ENCODE measurements at regions not wholly inside any gene's neighbourhood (a gene's known extent, or its start where the extent isn't known, plus 50 kb on each side); places are given as distances from the start of the nearest gene placed in this dataset.
"Not testable (repeated sequence)": the region's sequence is repeated elsewhere in the genome, so short reads cannot be mapped to it uniquely, and the experiment has no call there.

DNA sequence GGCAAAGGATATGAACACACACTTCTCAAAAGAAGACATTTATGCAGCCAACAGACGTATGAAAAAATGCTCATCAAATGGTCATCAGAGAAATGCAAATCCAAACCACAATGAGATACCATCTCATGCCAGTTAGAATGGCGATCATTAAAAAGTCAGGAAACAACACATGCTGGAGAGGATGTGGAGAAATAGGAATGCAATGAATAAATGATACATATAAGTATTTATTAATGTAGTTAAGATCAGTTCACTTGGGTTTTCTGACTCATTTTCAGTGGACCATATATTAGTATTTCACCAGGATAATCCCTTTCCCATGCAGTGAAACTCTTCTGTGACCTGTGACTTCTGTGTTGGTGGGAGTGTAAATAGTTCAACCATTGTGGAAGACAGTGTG lies 110.1 kb downstream of the ATXN3L start:
- TF ChIP-seq POLR2A (IDR thresholded peaks at IDR 0.05; ENCODE audit: low read depth, low read length); RAD21 (IDR thresholded peaks at IDR 0.05; ENCODE audit: low read length): not testable (repeated sequence)
